Gastroesophageal sphincter (tissue), 4 donors: ENCODE measurements at regions not wholly inside any gene's neighbourhood (a gene's known extent, or its start where the extent isn't known, plus 50 kb on each side); places are given as distances from the start of the nearest gene placed in this dataset.

Experiments used
- ATAC-seq: fragments of 150-250 bp; one replicate; pipeline ENCODE4 v1.9.1; 2016; ENCODE audit warnings: mild to moderate bottlenecking, moderate library complexity
- H3K27ac ChIP-seq, 4 donors: fragments of 200-600 bp; sonication (generic) in 3 of 4; 1 replicate in 3 of 4; 2 replicates in 1 of 4; pipeline ENCODE4 v1.5.1; 2016 to 2019
- H3K27me3 ChIP-seq: fragments of 200-600 bp; sonication (generic); one replicate; pipeline ENCODE4 v1.5.1; 2019
- H3K36me3 ChIP-seq, 2 donors: fragments of 200-600 bp; sonication (generic); one replicate each; pipeline ENCODE4 v1.5.1; 2019; ENCODE audit warnings: control low read depth in 1 of 2
- H3K4me1 ChIP-seq, 3 donors: fragments of 200-600 bp; sonication (generic); 1 replicate in 2 of 3; 2 replicates in 1 of 3; pipeline ENCODE4 v1.5.1; 2016 to 2019; ENCODE audit warnings: control low read depth in 2 of 3
- H3K4me3 ChIP-seq, 2 donors: fragments of 200-600 bp; sonication (generic); one replicate each; pipeline ENCODE4 v1.5.1; 2019; ENCODE audit warnings: mild to moderate bottlenecking in 1 of 2, moderate library complexity in 1 of 2
- H3K9me3 ChIP-seq, 3 donors: fragments of 200-600 bp; sonication (generic); one replicate each; pipeline ENCODE4 v1.5.1; 2017 to 2019; ENCODE audit warnings: control low read depth in 2 of 3
- CTCF ChIP-seq, 4 experiments: fragments of 200-600 bp in 2 of 4; fragments of 450-650 bp in 2 of 4; sonication (generic) in 1 of 4; IDR thresholded peaks; one replicate each; pipeline ENCODE4 v1.5.1; 2017 to 2019; ENCODE audit warnings: antibody characterized with exemption in 4 of 4, mild to moderate bottlenecking in 2 of 4, moderate library complexity in 2 of 4
- EP300 ChIP-seq: sonication (generic); formaldehyde crosslinking; IDR thresholded peaks from one replicate; pipeline ENCODE4 v1.6.1; 2017; ENCODE audit warnings: antibody characterized with exemption, mild to moderate bottlenecking
- POLR2A ChIP-seq, 2 donors: fragments of 450-650 bp; IDR thresholded peaks; one replicate each; pipeline ENCODE4 v1.6.1; 2017; ENCODE audit warnings: antibody characterized with exemption in 2 of 2, mild to moderate bottlenecking in 2 of 2, moderate library complexity in 1 of 2
- POLR2AphosphoS5 ChIP-seq: sonication (generic); formaldehyde crosslinking; IDR thresholded peaks from one replicate; pipeline ENCODE4 v1.6.1; 2017; ENCODE audit warnings: antibody characterized with exemption
- WGBS, 2 donors: methylation state at CpG; one replicate each; pipeline ENCODE4 v1.1.5; 2018; ENCODE audit warnings: low coverage in 1 of 2; 5-methylcytosine and 5-hydroxymethylcytosine counted together

GRCh38 chr10:109386101-109386500 is 537.2 kb downstream of the XPNPEP1 start:
- no peak overlapping the region for H3K27ac ChIP-seq
- ATAC-seq, result no peak
- WGBS, 2 donors, result 71% methylated on average over 1 of the region's 1 CpG; no CpG with 5 or more reads in 1 of the 2 donors
- TF ChIP-seq POLR2AphosphoS5, result no peak
- TF ChIP-seq POLR2A (IDR thresholded peaks at IDR 0.05), result no peak
- TF ChIP-seq CTCF (IDR thresholded peaks at IDR 0.05), result no peak
- no peak for TF ChIP-seq EP300
- H3K9me3 ChIP-seq, result no peaks in the 10 kb centered on the region
- H3K4me1 ChIP-seq, result no peaks in the 10 kb centered on the region
- H3K4me3 ChIP-seq, result no peak overlapping the region
- H3K36me3 ChIP-seq, result no peaks in the 10 kb centered on the region
- H3K27me3 ChIP-seq, result no peaks in the 10 kb centered on the region

- ATAC-seq, result no peak
- TF ChIP-seq CTCF (IDR thresholded peaks at IDR 0.05) (no peak), POLR2A (IDR thresholded peaks at IDR 0.05) (no peak), EP300 (no peak), POLR2AphosphoS5 (no peak)
- Histone ChIP-seq H3K4me1 (peaks cover 0 to 7% (median 0%) of the 10 kb centered on the region in 3 donors), H3K36me3 (no peaks in the 10 kb centered on the region), H3K4me3 (no peak overlapping the region), H3K27ac (peak overlapping the region in 3 of 4 donors; percentile 35 to 53 (median 51)), H3K9me3 (no peaks in the 10 kb centered on the region), H3K27me3 (no peaks in the 10 kb centered on the region)
- 7 to 54% methylated on average over 2 of the region's 2 CpGs for WGBS, 2 donors
Measured at GRCh38 chr10:109379186-109379585, 544.1 kb downstream of the XPNPEP1 start.

- TF ChIP-seq CTCF (IDR thresholded peaks at IDR 0.05) (no peak), POLR2A (IDR thresholded peaks at IDR 0.05) (no peak), POLR2AphosphoS5 (no peak), EP300 (no peak)
- Histone ChIP-seq H3K27ac (no peak overlapping the region), H3K36me3 (no peaks in the 10 kb centered on the region), H3K4me1 (peaks cover 0 to under 1% (median 0%) of the 10 kb centered on the region in 3 donors), H3K9me3 (peaks cover 0 to 8% (median 0%) of the 10 kb centered on the region in 3 donors), H3K4me3 (no peak overlapping the region), H3K27me3 (no peaks in the 10 kb centered on the region)
- 58 to 88% methylated on average over 1 of the region's 1 CpG for WGBS, 2 donors
- no peak for ATAC-seq
Measured at GRCh38 chr10:109374215-109374614, 549.1 kb downstream of the XPNPEP1 start.

GRCh38 chr10:109359316-109359715 is 564.0 kb downstream of the XPNPEP1 start:
- WGBS, 2 donors, result 32 to 49% methylated on average over 4 of the region's 4 CpGs
- Histone ChIP-seq H3K4me3 (no peak overlapping the region), H3K27ac (no peak overlapping the region), H3K36me3 (no peaks in the 10 kb centered on the region), H3K9me3 (no peaks in the 10 kb centered on the region), H3K27me3 (no peaks in the 10 kb centered on the region), H3K4me1 (peaks cover 0 to 17% (median 5%) of the 10 kb centered on the region in 3 donors)
- TF ChIP-seq POLR2AphosphoS5 (no peak), CTCF (IDR thresholded peaks at IDR 0.05) (no peak), POLR2A (IDR thresholded peaks at IDR 0.05) (no peak), EP300 (no peak)
- ATAC-seq, result no peak

GRCh38 chr10:109358325-109358724 is 565.0 kb downstream of the XPNPEP1 start:
- WGBS, 2 donors, result 22 to 36% methylated on average over 1 of the region's 1 CpG
- Histone ChIP-seq H3K4me3 (no peak overlapping the region), H3K36me3 (no peaks in the 10 kb centered on the region), H3K27me3 (no peaks in the 10 kb centered on the region), H3K27ac (no peak overlapping the region), H3K4me1 (peaks cover 0 to 17% (median 5%) of the 10 kb centered on the region in 3 donors), H3K9me3 (no peaks in the 10 kb centered on the region)
- ATAC-seq, result no peak
- TF ChIP-seq POLR2A (IDR thresholded peaks at IDR 0.05), result no peak
- TF ChIP-seq CTCF (IDR thresholded peaks at IDR 0.05), result no peak
- no peak for TF ChIP-seq POLR2AphosphoS5
- no peak for TF ChIP-seq EP300
